ENCODE measurements at regions not wholly inside any gene's neighbourhood (a gene's known extent, or its start where the extent isn't known, plus 50 kb on each side); places are given as distances from the start of the nearest gene placed in this dataset.

DNA sequence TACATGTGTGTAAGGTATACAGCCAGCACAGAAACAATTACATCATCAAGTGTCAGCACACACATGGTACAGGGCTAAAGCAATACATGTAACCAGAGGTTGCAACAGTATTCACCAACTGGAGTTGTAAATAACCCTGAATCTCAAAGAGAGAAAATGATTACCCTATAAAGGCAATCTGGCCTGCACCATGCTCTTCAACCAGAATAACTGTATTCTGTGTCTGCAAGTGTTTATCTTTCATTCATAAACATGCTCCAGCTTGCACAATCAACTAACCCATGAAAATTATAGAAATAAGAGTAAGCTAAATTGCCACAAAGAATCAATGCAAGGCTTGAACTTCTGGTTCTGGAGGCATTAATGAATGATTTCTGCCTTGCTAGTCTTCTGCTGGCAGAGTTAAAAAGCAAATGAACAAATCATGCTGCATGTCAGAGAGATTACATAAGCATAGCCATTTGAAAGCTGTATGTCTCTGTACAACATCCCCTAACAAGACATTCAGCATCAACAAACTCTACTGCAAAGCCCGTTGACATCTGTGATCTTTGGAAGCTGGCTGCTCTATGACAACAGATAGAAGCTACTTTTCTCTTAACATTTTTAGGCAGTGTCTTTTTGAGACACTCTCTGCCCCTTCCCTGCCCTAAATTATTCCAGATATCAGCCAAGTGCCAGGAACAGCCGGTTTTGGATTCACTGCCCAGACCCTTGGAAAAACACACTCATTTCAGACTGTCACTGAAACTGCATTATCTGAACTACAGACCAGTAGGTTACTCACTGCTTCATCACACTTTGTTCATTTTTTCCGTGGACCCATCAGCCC lies 871.0 kb downstream of the OTOL1 start:
- Histone ChIP-seq H3K4me3 (no peak overlapping the region), H3K9ac (ENCODE audit: control insufficient read depth, insufficient read depth, low read length) (no peak overlapping the region), H3K27me3 (replicated peaks in 1 of 2; ENCODE audit: control insufficient read depth in 2 of 2, insufficient read depth in 2 of 2, low read length in 1 of 2) (no peaks in the 10 kb centered on the region), H3K79me2 (ENCODE audit: control insufficient read depth, insufficient read depth, low read length) (no peaks in the 10 kb centered on the region), H2AFZ (ENCODE audit: control insufficient read depth, low read depth, low read length) (no peak overlapping the region), H3K4me2 (ENCODE audit: control insufficient read depth, insufficient read depth) (no peak overlapping the region), H3K36me3 (ENCODE audit: control insufficient read depth in 2 of 2, insufficient read depth in 2 of 2, low read length in 1 of 2) (no peaks in the 10 kb centered on the region), H3K4me1 (ENCODE audit: control insufficient read depth, insufficient read depth, low read length) (no peaks in the 10 kb centered on the region), H3K9me3 (replicated peaks; ENCODE audit: control insufficient read depth, insufficient read depth, low read length) (no peaks in the 10 kb centered on the region), H4K20me1 (ENCODE audit: control insufficient read depth, insufficient read depth) (no peaks in the 10 kb centered on the region), H3K27ac (ENCODE audit: control insufficient read depth, insufficient read depth) (no peak overlapping the region)
- ChIA-PET POLR2A (interaction anchor here (0.6 kb wide), 1 partner anchor 790 kb away, joined by 3 read pairs; no protein-coding TSS in a partner anchor), RAD21 (ENCODE audit: unreplicated experiment) (no interaction called here), SMC1A (ENCODE audit: uncharacterized antibody, unreplicated experiment) (no interaction called here), CTCF (no interaction called here)
- BruUV-seq (replicated peaks) = no TSS peak
- DNase-seq (ENCODE audit: low read depth, low spot score) (no peak), ATAC-seq (no peak), FAIRE-seq (no peak)
- intact Hi-C loops (cut with micrococcal nuclease; ENCODE audit: unreplicated experiment) (no loop called here), in situ Hi-C loops (cut with MboI) (no loop called here)
- TF ChIP-seq CREM (IDR thresholded peaks at IDR 0.05; ENCODE audit: low read depth) = no peak
- no peak for TF ChIP-seq NFYB (IDR thresholded peaks at IDR 0.05; ENCODE audit: insufficient read depth, low read depth, low read length)
- no peak for TF ChIP-seq TCF12 (IDR thresholded peaks at IDR 0.05; ENCODE audit: low read depth, low read length)
- no peak for TF ChIP-seq CHD4 (IDR thresholded peaks at IDR 0.05)
- TF ChIP-seq MTA2 (IDR thresholded peaks at IDR 0.05; ENCODE audit: low read depth) = no peak
- no peak for TF ChIP-seq SPI1 (IDR thresholded peaks at IDR 0.05; ENCODE audit: borderline replicate concordance, insufficient read depth, low read depth, low read length)
- no peak for TF ChIP-seq CREB1 (IDR thresholded peaks at IDR 0.05; ENCODE audit: low read depth)
- TF ChIP-seq, protein P1, sequence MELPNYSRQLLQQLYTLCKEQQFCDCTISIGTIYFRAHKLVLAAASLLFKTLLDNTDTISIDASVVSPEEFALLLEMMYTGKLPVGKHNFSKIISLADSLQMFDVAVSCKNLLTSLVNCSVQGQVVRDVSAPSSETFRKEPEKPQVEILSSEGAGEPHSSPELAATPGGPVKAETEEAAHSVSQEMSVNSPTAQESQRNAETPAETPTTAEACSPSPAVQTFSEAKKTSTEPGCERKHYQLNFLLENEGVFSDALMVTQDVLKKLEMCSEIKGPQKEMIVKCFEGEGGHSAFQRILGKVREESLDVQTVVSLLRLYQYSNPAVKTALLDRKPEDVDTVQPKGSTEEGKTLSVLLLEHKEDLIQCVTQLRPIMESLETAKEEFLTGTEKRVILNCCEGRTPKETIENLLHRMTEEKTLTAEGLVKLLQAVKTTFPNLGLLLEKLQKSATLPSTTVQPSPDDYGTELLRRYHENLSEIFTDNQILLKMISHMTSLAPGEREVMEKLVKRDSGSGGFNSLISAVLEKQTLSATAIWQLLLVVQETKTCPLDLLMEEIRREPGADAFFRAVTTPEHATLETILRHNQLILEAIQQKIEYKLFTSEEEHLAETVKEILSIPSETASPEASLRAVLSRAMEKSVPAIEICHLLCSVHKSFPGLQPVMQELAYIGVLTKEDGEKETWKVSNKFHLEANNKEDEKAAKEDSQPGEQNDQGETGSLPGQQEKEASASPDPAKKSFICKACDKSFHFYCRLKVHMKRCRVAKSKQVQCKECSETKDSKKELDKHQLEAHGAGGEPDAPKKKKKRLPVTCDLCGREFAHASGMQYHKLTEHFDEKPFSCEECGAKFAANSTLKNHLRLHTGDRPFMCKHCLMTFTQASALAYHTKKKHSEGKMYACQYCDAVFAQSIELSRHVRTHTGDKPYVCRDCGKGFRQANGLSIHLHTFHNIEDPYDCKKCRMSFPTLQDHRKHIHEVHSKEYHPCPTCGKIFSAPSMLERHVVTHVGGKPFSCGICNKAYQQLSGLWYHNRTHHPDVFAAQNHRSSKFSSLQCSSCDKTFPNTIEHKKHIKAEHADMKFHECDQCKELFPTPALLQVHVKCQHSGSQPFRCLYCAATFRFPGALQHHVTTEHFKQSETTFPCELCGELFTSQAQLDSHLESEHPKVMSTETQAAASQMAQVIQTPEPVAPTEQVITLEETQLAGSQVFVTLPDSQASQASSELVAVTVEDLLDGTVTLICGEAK (IDR thresholded peaks at IDR 0.05; ENCODE audit: borderline replicate concordance) = no peak
- TF ChIP-seq STAT1 (conservative IDR thresholded peaks at IDR 0.05) = no peak
- WGBS (ENCODE audit: insufficient coverage, insufficient replicate concordance, low lambda C conversion rate, missing lambda C conversion rate) = 0% methylated on average over 3 of the region's 3 CpGs
